ENCODE measurements at regions not wholly inside any gene's neighbourhood (a gene's known extent, or its start where the extent isn't known, plus 50 kb on each side); places are given as distances from the start of the nearest gene placed in this dataset.

DNA sequence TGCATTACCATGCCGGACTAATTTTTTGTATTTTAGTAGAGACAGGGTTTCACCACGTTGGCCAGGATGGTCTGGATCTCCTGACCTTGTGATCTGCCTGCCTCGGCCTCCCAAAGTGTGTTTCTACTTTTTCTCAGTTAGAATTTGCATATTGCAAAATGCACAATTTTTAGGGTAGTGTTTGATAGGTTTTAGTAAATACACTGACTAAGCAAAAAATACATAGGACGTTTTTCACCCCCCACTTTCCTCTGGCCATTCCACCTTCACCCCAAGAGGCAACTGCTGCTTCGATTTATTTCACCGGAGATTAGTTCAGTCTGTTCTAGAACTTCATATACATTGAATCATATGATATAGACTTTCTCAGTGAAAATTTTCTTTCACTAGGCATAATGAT, 1269.1 kb downstream of the TBC1D22A start:
- no peak overlapping the region for H3K27ac Mint-ChIP-seq
- ATAC-seq (replicated peaks) (no peak), DNase-seq (no peak)
- H3K27me3 Mint-ChIP-seq: peaks cover 7 to 8% of the 10 kb centered on the region in 2 donors
- H3K4me1 Mint-ChIP-seq: no peaks in the 10 kb centered on the region
- H3K9me3 Mint-ChIP-seq: no peaks in the 10 kb centered on the region
- no peaks in the 10 kb centered on the region for H3K36me3 Mint-ChIP-seq
- no peak overlapping the region for H3K4me3 Mint-ChIP-seq

DNA sequence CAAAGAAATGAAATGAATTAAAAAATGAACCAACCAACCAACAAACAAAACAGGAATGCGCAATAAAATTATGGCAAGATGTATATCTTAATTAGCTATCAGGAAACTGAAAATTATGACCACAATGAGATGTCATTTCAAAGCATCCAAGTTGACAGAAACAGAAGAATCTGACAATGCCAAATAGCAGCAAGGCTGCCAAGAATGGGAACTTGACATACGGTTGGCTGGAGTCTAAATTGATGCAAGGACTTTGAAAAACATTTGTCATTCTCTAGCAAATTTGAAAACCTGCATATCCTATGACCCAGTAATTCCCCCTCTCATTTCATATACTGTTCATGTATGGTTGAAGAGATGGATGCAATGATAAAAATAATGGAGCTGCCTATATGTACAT, 1262.6 kb downstream of the TBC1D22A start:
- peaks cover 0 to 1% of the 10 kb centered on the region in 2 donors for H3K4me1 Mint-ChIP-seq
- peaks cover 4 to 5% of the 10 kb centered on the region in 2 donors for H3K36me3 Mint-ChIP-seq
- peaks cover 10 to 11% of the 10 kb centered on the region in 2 donors for H3K9me3 Mint-ChIP-seq
- ATAC-seq (replicated peaks): no peak
- H3K27me3 Mint-ChIP-seq: peaks cover under 1 to 12% of the 10 kb centered on the region in 2 donors
- DNase-seq: no peak
- no peak overlapping the region for H3K27ac Mint-ChIP-seq
- no peak overlapping the region for H3K4me3 Mint-ChIP-seq

DNA sequence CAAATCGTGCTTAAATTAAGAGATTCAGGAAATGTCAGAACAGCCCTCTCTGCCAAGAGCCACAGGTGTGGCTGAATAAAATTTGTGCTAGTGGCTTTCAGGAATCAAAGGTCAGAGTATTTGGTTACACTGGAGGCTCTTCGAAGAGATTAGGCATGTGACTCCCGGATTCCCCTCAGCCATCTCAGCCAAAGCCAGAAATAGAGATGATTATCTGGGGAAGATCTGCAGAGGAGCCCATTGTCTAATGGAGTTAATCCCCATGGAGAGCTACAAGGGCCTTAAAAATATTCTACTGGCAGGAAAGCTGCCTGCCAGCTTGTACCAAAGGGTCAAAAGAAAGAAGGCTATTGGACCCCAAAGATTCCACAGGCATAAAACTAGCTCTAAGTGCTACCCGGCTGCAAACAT, 1259.5 kb downstream of the TBC1D22A start:
- Mint-ChIP-seq H3K4me1 (peaks cover 1 to 6% of the 10 kb centered on the region in 2 donors), H3K27me3 (peaks cover 28 to 41% of the 10 kb centered on the region in 2 donors), H3K4me3 (no peak overlapping the region), H3K27ac (no peak overlapping the region), H3K36me3 (peaks cover 18 to 20% of the 10 kb centered on the region in 2 donors), H3K9me3 (peaks cover 26 to 27% of the 10 kb centered on the region in 2 donors)
- no peak for DNase-seq
- ATAC-seq (replicated peaks): no peak

DNA sequence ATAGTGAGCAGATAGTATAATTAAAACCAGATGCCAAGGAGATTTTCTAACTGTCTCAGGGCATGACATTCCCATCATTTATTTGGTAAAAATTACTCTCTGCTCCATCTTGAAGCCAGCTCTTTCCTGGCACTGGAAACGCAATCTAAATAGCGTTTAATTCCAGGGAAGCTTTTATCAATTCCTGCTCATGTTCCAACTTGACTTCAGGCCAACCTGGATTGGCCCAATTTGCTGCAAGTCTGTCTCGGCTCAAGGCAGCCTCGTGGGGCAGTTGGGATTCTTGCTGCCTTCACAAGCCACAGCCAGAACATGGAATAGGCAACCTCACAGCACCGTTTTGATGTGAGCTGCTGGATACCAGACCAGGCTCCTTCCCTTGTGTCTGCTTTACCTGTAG, 1255.9 kb downstream of the TBC1D22A start:
- peaks cover 51 to 62% of the 10 kb centered on the region in 2 donors for H3K27me3 Mint-ChIP-seq
- no peak overlapping the region for H3K4me3 Mint-ChIP-seq
- no peak for ATAC-seq (replicated peaks)
- H3K4me1 Mint-ChIP-seq: peaks cover 0 to 6% of the 10 kb centered on the region in 2 donors
- DNase-seq: no peak
- peaks cover 20% of the 10 kb centered on the region in 2 donors for H3K36me3 Mint-ChIP-seq
- H3K27ac Mint-ChIP-seq: no peak overlapping the region
- H3K9me3 Mint-ChIP-seq: peaks cover 26 to 27% of the 10 kb centered on the region in 2 donors

DNA sequence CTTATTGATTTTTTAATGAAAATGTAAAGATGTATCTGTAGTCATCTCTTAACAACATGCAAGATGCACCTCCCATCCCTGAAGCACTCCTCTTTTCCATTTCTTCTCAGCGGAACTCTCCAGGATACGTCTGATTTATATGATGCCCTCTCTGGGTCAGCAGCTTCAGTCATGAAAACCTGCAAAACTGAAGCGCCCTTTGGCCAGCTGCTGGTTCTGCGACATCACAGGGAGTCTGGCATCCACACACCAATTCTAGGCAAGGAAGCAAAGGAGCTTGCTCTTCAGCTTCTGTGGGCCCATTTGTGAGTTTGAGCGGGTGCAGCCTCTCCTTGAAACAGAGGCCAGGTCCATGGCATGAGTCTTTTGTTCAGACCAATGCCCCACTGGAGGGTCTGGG, 1253.3 kb downstream of the TBC1D22A start:
- peaks cover 22% of the 10 kb centered on the region in 2 donors for H3K9me3 Mint-ChIP-seq
- ATAC-seq (replicated peaks): no peak
- H3K4me3 Mint-ChIP-seq: no peak overlapping the region
- H3K4me1 Mint-ChIP-seq: peaks cover 0 to 6% of the 10 kb centered on the region in 2 donors
- H3K27me3 Mint-ChIP-seq: peaks cover 55 to 60% of the 10 kb centered on the region in 2 donors
- DNase-seq: no peak
- H3K27ac Mint-ChIP-seq: no peak overlapping the region
- H3K36me3 Mint-ChIP-seq: peaks cover 16 to 18% of the 10 kb centered on the region in 2 donors

DNA sequence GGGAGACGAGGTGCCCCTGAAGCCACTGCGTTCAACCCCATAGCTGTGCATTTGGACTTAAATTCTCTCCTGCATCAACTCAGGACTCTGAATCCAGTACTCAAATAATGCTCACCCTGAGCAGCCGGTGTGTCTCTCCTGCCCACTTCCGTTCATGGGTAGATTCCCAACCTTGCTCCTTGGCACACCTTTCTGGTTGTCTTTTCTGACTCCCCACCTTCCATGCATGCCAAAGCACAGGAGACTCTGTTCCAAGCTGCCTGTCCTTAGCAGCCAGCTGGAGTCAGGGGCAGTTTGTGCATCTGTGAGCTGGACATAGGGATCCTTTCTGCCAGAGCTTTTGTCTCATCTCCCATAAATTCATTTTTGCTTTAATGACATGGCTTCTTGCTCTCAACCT, 1242.5 kb downstream of the TBC1D22A start:
- DNase-seq (no peak), ATAC-seq (replicated peaks) (no peak)
- Mint-ChIP-seq H3K9me3 (no peaks in the 10 kb centered on the region), H3K27ac (no peak overlapping the region), H3K36me3 (no peaks in the 10 kb centered on the region), H3K27me3 (peaks cover 20 to 24% of the 10 kb centered on the region in 2 donors), H3K4me1 (no peaks in the 10 kb centered on the region), H3K4me3 (no peak overlapping the region)

DNA sequence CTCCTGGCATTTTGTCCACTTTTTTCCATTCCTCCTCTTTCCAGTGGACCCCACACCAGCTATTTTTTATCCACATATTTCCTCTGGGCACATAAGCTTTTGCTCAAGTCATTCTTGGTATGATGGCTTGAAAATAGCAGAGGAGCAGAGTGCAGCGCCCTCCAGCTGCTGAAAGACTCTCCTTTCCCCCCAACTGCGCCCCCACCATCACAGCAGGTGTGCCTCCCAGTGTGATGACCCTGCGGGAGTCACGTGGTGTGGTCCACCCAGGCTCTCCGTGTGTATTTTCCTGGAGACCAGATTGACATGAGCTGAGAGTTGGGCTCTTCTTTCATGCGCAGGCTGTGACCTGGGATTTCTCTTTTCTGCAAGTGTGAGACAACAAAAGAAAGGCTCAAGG, 1241.6 kb downstream of the TBC1D22A start:
- no peaks in the 10 kb centered on the region for H3K9me3 Mint-ChIP-seq
- no peak overlapping the region for H3K27ac Mint-ChIP-seq
- ATAC-seq (replicated peaks) (no peak), DNase-seq (no peak)
- no peaks in the 10 kb centered on the region for H3K36me3 Mint-ChIP-seq
- no peaks in the 10 kb centered on the region for H3K4me1 Mint-ChIP-seq
- peaks cover 20 to 24% of the 10 kb centered on the region in 2 donors for H3K27me3 Mint-ChIP-seq
- no peak overlapping the region for H3K4me3 Mint-ChIP-seq

DNA sequence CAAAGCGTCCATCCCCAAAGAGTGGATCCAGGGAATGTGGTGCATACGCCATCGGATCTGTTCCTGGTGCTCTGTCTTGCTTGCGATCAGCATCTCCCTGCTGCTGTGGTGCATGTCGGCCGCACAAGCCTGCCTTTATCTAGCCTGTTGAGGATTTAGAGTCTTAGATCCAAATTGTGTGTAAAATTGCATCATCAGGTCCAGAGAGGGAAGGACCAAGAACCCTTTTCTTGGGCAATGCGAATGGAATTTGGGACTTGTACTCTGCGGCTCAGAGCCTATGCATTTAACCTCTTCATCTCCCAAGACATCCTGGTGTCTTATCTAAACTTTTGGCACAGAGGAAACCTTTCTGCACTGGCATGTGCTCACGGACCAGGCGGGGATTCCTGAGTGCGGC, 1238.7 kb downstream of the TBC1D22A start:
- DNase-seq (no peak), ATAC-seq (replicated peaks) (no peak)
- Mint-ChIP-seq H3K4me1 (peaks cover 7 to 17% of the 10 kb centered on the region in 2 donors), H3K36me3 (no peaks in the 10 kb centered on the region), H3K9me3 (no peaks in the 10 kb centered on the region), H3K27me3 (peaks cover 17 to 19% of the 10 kb centered on the region in 2 donors), H3K4me3 (no peak overlapping the region), H3K27ac (no peak overlapping the region)

DNA sequence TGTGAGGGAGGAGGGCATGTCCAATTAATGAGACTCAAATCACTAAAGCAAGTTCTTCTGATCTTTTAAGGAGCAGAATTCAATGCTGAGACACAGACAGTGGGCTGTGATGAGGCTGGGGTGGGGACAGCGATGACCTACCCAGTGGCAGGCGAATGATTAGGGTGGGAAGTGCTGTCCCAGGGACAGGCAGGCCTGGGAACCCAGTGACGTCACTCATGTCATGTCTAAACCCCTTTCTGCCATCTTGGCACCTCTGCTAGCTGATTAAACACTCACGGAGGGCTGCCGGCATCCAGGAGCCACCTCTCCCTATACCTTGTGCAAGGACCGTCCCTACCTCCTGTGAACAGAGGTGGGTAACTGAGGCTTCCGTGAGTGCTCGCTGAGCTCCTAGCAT, 1235.2 kb downstream of the TBC1D22A start:
- H3K9me3 Mint-ChIP-seq: no peaks in the 10 kb centered on the region
- no peak for ATAC-seq (replicated peaks)
- H3K27ac Mint-ChIP-seq: no peak overlapping the region
- H3K4me1 Mint-ChIP-seq: peaks cover 9 to 22% of the 10 kb centered on the region in 2 donors
- no peak for DNase-seq
- H3K4me3 Mint-ChIP-seq: no peak overlapping the region
- H3K36me3 Mint-ChIP-seq: no peaks in the 10 kb centered on the region
- peaks cover 5 to 30% of the 10 kb centered on the region in 2 donors for H3K27me3 Mint-ChIP-seq

DNA sequence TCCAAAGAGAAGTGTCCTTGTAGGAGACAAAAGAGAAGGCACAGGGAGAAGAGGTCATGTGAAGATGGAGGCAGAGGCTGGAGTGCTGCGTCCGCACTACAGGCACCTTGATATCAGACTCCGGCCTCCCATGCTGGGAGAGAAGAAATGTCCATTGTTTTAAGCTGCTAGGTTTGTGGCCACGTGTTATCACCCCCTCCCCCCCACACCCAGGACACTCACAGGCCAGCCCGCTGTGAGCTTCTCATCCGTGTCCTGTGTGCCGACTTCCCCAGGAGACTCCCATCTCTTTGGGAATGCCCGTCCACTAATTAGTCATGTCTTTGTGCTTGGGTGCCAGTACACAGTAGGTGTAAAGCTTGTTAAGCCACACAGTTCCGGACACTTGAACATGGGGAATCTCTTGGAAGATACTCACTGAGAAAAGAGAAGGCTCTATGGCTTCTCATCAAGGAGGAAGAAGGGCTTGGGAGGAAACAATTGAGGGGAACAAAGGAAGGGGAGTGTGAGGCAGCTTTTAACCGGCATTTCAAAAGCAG, 1234.7 kb downstream of the TBC1D22A start:
- Mint-ChIP-seq H3K27me3 (peaks cover 5 to 30% of the 10 kb centered on the region in 2 donors), H3K4me1 (peaks cover 9 to 22% of the 10 kb centered on the region in 2 donors), H3K36me3 (no peaks in the 10 kb centered on the region), H3K27ac (no peak overlapping the region), H3K9me3 (no peaks in the 10 kb centered on the region), H3K4me3 (no peak overlapping the region)
- DNase-seq: no peak
- no peak for ATAC-seq (replicated peaks)

DNA sequence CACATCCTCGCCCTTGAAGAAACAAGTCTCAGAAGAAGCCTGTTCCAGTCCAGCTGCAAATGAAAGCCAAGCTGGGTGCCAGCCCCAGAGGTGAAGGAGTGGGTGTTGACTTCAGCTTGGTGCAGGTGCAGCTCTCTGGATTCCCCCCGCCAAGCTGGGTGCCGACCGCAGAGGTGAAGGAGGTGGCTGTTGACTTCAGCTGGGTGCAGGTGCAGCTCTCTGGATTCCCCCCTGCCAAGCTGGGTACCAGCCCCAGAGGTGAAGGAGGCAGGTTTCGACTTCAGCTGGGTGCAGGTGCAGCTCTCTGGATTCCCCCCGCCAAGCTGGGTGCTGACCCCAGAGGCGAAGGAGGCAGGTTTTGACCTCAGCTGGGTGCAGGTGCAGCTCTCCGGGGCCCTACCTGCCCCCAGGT, 1234.0 kb downstream of the TBC1D22A start:
- Mint-ChIP-seq H3K9me3 (no peaks in the 10 kb centered on the region), H3K4me1 (peaks cover 9 to 22% of the 10 kb centered on the region in 2 donors), H3K36me3 (no peaks in the 10 kb centered on the region), H3K27me3 (peaks cover 7 to 30% of the 10 kb centered on the region in 2 donors), H3K4me3 (no peak overlapping the region), H3K27ac (peak overlapping the region; percentile 14)
- ATAC-seq (replicated peaks) (peak; percentile 84 to 88), DNase-seq (peak; percentile 59)

DNA sequence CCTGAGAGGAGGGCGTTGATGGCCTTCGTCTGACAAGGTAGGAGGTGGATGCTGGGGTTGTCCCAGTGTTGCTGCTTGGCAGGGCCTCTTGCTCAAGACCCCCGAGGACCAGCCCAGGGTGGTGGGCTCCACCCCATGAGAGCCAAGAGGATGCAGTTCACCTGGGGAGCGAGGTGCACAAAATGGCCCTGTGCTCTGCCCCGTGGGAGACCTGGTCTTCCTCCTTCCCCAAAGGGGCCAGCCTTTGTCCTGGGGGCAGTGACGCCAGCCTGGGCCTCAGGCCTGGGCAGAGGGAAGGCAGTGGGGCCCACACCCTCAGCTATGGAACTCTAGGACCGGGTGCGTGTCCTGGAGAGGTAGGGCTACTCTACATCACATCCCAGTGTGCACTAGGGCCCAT, 1233.3 kb downstream of the TBC1D22A start:
- no peak overlapping the region for H3K27ac Mint-ChIP-seq
- H3K36me3 Mint-ChIP-seq: no peaks in the 10 kb centered on the region
- peaks cover 9 to 22% of the 10 kb centered on the region in 2 donors for H3K4me1 Mint-ChIP-seq
- no peak overlapping the region for H3K4me3 Mint-ChIP-seq
- DNase-seq: no peak
- peaks cover 14 to 30% of the 10 kb centered on the region in 2 donors for H3K27me3 Mint-ChIP-seq
- no peaks in the 10 kb centered on the region for H3K9me3 Mint-ChIP-seq
- no peak for ATAC-seq (replicated peaks)

DNA sequence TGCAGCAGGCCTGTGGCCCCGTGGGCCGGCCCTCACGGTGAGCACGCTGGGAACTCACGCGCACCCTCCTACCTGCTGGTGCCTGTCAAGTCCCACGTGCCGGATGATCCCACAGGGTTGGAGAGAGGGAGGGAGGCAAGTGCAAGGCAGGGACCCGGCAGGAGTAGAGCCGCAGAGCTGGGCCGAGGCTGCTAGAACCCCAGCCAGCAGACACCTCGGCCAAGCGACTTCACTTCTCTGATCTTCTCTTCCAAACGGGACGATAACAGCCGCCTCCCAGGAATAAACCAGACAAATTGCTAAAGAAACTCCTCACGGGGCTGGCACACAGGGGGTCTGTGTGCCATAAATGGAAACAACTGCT, 1232.8 kb downstream of the TBC1D22A start:
- H3K36me3 Mint-ChIP-seq: no peaks in the 10 kb centered on the region
- ATAC-seq (replicated peaks) (no peak), DNase-seq (no peak)
- peaks cover 15 to 30% of the 10 kb centered on the region in 2 donors for H3K27me3 Mint-ChIP-seq
- H3K27ac Mint-ChIP-seq: no peak overlapping the region
- no peaks in the 10 kb centered on the region for H3K9me3 Mint-ChIP-seq
- H3K4me1 Mint-ChIP-seq: peaks cover 9 to 22% of the 10 kb centered on the region in 2 donors
- no peak overlapping the region for H3K4me3 Mint-ChIP-seq

DNA sequence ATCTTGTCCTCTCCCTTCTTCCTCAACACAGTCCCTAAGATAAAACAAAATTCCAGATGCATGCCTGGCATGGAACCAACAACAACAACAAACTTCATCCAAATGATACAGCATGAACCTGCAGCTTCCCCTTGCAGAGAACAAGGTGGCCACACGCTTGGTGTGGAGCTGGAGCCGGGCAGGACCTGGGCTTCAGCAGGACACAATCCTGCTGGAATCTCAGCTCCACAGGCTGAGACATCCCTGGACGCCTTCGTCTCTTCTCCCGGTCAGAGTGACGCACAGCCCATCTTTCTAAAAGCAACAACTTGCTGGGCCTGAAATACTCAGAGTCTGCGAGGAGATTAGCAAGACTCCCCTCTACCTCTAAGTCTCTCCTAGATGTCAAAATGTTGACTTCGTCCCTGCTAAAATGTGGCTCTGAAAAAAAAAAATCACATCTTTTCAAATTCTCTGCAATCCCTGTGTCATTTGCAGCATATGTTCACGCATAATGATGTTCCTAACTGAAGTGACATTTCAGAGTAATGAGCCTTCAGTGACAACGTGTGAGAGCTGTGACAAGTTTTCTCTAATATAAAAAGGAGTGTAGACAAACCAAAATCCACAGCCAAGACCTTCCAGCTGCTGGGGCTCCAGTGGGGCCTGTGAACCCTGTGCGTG, 1232.3 kb downstream of the TBC1D22A start:
- Mint-ChIP-seq H3K9me3 (peaks cover 0 to under 1% of the 10 kb centered on the region in 2 donors), H3K27me3 (peaks cover 16 to 32% of the 10 kb centered on the region in 2 donors), H3K4me1 (peaks cover 9 to 22% of the 10 kb centered on the region in 2 donors), H3K36me3 (peaks cover 0 to under 1% of the 10 kb centered on the region in 2 donors), H3K27ac (no peak overlapping the region), H3K4me3 (no peak overlapping the region)
- ATAC-seq (replicated peaks): no peak
- no peak for DNase-seq

DNA sequence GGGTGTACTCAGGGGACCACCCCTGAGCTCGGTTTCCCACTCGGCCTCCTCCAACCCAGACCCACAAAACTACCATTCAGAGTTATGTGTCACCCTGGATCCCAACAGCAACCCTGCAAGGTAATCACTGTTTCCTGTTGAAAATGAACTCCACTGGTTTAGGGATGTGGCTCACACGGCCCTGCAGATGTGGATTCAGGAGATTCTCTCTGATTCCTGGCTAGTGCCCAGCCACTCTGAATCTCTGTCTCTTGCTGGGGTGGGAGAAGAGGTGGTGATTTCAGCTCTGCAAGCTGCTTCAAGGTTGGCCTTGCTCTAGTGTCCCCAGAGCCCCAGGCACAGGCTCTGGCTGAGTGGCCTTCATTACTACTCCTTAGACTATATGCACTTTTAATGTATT, 1231.6 kb downstream of the TBC1D22A start:
- no peak for ATAC-seq (replicated peaks)
- peaks cover 0 to 2% of the 10 kb centered on the region in 2 donors for H3K9me3 Mint-ChIP-seq
- no peak for DNase-seq
- no peak overlapping the region for H3K4me3 Mint-ChIP-seq
- H3K4me1 Mint-ChIP-seq: peaks cover 9 to 22% of the 10 kb centered on the region in 2 donors
- H3K27ac Mint-ChIP-seq: no peak overlapping the region
- H3K36me3 Mint-ChIP-seq: peaks cover 0 to 4% of the 10 kb centered on the region in 2 donors
- peaks cover 19 to 36% of the 10 kb centered on the region in 2 donors for H3K27me3 Mint-ChIP-seq
